Hepatocyte (in vitro differentiated cells): ENCODE measurements at regions not wholly inside any gene's neighbourhood (a gene's known extent, or its start where the extent isn't known, plus 50 kb on each side); places are given as distances from the start of the nearest gene placed in this dataset.

Experiments
- DNase-seq: peaks from one replicate; pipeline ENCODE4 v3.0.0-alpha.2; 2016; ENCODE audit warnings: low spot score
- H2AFZ ChIP-seq: fragments of 200-600 bp; sonication (generic); 2 replicates; pipeline ENCODE4 v1.6.0; 2016; ENCODE audit warnings: antibody characterized with exemption, mild to moderate bottlenecking
- H3K27ac ChIP-seq: fragments of 200-600 bp; sonication (generic); 2 replicates; pipeline ENCODE4 v1.5.1; 2016; ENCODE audit warnings: mild to moderate bottlenecking
- H3K27me3 ChIP-seq: fragments of 200-600 bp; sonication (generic); 2 replicates; pipeline ENCODE4 v1.6.1; 2016
- H3K36me3 ChIP-seq: fragments of 200-600 bp; sonication (generic); replicated peaks from 2 replicates; pipeline ENCODE4 v1.5.1; 2016; ENCODE audit warnings: low read depth; ENCODE audit not compliant: insufficient read depth
- H3K4me1 ChIP-seq: fragments of 200-600 bp; sonication (generic); 2 replicates; pipeline ENCODE4 v1.5.1; 2016; ENCODE audit warnings: mild to moderate bottlenecking, moderate library complexity; ENCODE audit not compliant: insufficient read depth
- H3K4me2 ChIP-seq: fragments of 200-600 bp; sonication (generic); 2 replicates; pipeline ENCODE4 v1.6.0; 2016
- H3K4me3 ChIP-seq: fragments of 200-600 bp; sonication (generic); 2 replicates; pipeline ENCODE4 v1.5.1; 2016; ENCODE audit warnings: mild to moderate bottlenecking
- H3K79me2 ChIP-seq: fragments of 200-600 bp; sonication (generic); 2 replicates; pipeline ENCODE4 v1.6.0; 2017; ENCODE audit warnings: mild to moderate bottlenecking
- H3K9me2 ChIP-seq: fragments of 200-600 bp; sonication (generic); replicated peaks from 2 replicates; pipeline ENCODE4 v1.6.0; 2017; ENCODE audit warnings: mild to moderate bottlenecking; ENCODE audit not compliant: insufficient read depth
- H3K9me3 ChIP-seq: fragments of 200-600 bp; sonication (generic); 2 replicates; pipeline ENCODE4 v1.5.1; 2016; ENCODE audit warnings: low read depth, mild to moderate bottlenecking
- H4K20me1 ChIP-seq: fragments of 200-600 bp; sonication (generic); 2 replicates; pipeline ENCODE4 v1.6.0; 2016; ENCODE audit warnings: mild to moderate bottlenecking; ENCODE audit not compliant: insufficient read depth, poor library complexity, severe bottlenecking
- CTCF ChIP-seq: fragments of 200-600 bp; sonication (generic); IDR thresholded peaks from 2 replicates; pipeline ENCODE4 v1.5.1; 2016; ENCODE audit warnings: antibody characterized with exemption, mild to moderate bottlenecking; ENCODE audit not compliant: poor library complexity
- EZH2 ChIP-seq: fragments of 200-600 bp; sonication (generic); IDR thresholded peaks from 2 replicates; pipeline ENCODE4 v1.6.1; 2016; ENCODE audit warnings: antibody characterized with exemption, mild to moderate bottlenecking, borderline replicate concordance
- EZH2phosphoT487 ChIP-seq: fragments of 200-600 bp; sonication (generic); IDR thresholded peaks from one replicate; pipeline ENCODE4 v1.6.1; 2018; ENCODE audit warnings: antibody characterized with exemption, mild to moderate bottlenecking, low read depth, moderate library complexity; ENCODE audit not compliant: unreplicated experiment, severe bottlenecking
- WGBS: methylation state at CpG from one replicate; pipeline ENCODE4 v1.1.6; 2016; ENCODE audit warnings: low lambda C conversion rate; ENCODE audit errors: missing lambda C conversion rate; 5-methylcytosine and 5-hydroxymethylcytosine counted together

- Histone ChIP-seq H3K4me1 (no peaks in the 10 kb centered on the region), H3K4me2 (no peak overlapping the region), H3K4me3 (no peak overlapping the region), H3K9me2 (no peaks in the 10 kb centered on the region), H3K27ac (no peak overlapping the region), H3K27me3 (no peaks in the 10 kb centered on the region), H4K20me1 (no peaks in the 10 kb centered on the region), H3K79me2 (no peaks in the 10 kb centered on the region), H3K9me3 (no peaks in the 10 kb centered on the region), H3K36me3 (no peaks in the 10 kb centered on the region), H2AFZ (no peak overlapping the region)
- no peak for DNase-seq
- WGBS = 76% methylated on average over 2 of the region's 2 CpGs
- TF ChIP-seq EZH2 (no peak), CTCF (no peak), EZH2phosphoT487 (no peak)
Measured at GRCh38 chr4:119873794-119874325, 192.8 kb downstream of the MAD2L1 start.

- Histone ChIP-seq H3K9me3 (no peaks in the 10 kb centered on the region), H3K9me2 (no peaks in the 10 kb centered on the region), H3K27me3 (no peaks in the 10 kb centered on the region), H3K27ac (peak overlapping the region; percentile 18), H3K4me2 (no peak overlapping the region), H3K79me2 (no peaks in the 10 kb centered on the region), H4K20me1 (no peaks in the 10 kb centered on the region), H3K4me1 (no peaks in the 10 kb centered on the region), H3K36me3 (no peaks in the 10 kb centered on the region), H2AFZ (no peak overlapping the region), H3K4me3 (no peak overlapping the region)
- no peak for DNase-seq
- TF ChIP-seq EZH2phosphoT487 (no peak), CTCF (no peak), EZH2 (no peak)
Measured at GRCh38 chr4:119873132-119873531, 193.5 kb downstream of the MAD2L1 start.

- H3K27ac ChIP-seq = peak overlapping the region; percentile 18
- H3K36me3 ChIP-seq = no peaks in the 10 kb centered on the region
- no peaks in the 10 kb centered on the region for H3K9me2 ChIP-seq
- no peaks in the 10 kb centered on the region for H3K9me3 ChIP-seq
- H3K4me3 ChIP-seq = no peak overlapping the region
- WGBS = 73% methylated on average over 2 of the region's 2 CpGs
- H2AFZ ChIP-seq = no peak overlapping the region
- no peaks in the 10 kb centered on the region for H3K4me1 ChIP-seq
- DNase-seq = peak; percentile 4
- H3K79me2 ChIP-seq = no peaks in the 10 kb centered on the region
- H3K4me2 ChIP-seq = no peak overlapping the region
- H4K20me1 ChIP-seq = no peaks in the 10 kb centered on the region
- no peaks in the 10 kb centered on the region for H3K27me3 ChIP-seq
- no peak for TF ChIP-seq EZH2phosphoT487
- no peak for TF ChIP-seq EZH2
- no peak for TF ChIP-seq CTCF
Measured at GRCh38 chr4:119872371-119873016, 194.2 kb downstream of the MAD2L1 start.
